ENCODE measurements at regions not wholly inside any gene's neighbourhood (a gene's known extent, or its start where the extent isn't known, plus 50 kb on each side); places are given as distances from the start of the nearest gene placed in this dataset.

DNA sequence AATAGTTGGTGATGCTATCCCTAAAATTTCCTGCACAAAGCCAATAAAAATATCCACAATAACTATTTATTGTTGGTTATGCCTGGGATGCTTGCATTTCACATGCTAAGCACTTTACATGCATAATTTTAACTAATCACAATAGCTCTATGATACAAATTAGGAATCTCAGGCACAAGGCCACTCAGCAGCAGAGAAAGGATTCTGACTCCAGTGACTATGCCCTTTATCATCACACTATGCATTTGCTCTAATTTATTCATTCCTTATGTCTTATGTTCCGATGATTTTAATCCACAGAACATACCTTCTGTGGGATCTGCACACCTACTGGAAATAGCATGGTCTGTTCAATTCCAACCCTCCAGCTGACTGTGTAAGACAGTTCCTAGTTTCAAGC lies 476.1 kb downstream of the TMEM232 start:
- intact Hi-C loops (cut with DNase I): no loop called here
- DNase-seq (ENCODE audit: extremely low spot score in 2 of 2): no peak
- no peak overlapping the region for H3K27ac ChIP-seq
- H3K36me3 ChIP-seq: no peaks in the 10 kb centered on the region
- H3K27me3 ChIP-seq: no peaks in the 10 kb centered on the region
- no peak overlapping the region for H3K4me3 ChIP-seq
- no peaks in the 10 kb centered on the region for H3K9me3 ChIP-seq
- TF ChIP-seq POLR2AphosphoS5 (IDR thresholded peaks at IDR 0.05; ENCODE audit: insufficient read depth in 1 of 2, low read depth in 1 of 2) (no peak), CTCF (IDR thresholded peaks at IDR 0.05) (no peak), POLR2A (IDR thresholded peaks at IDR 0.05) (no peak)
- H3K4me1 ChIP-seq: no peaks in the 10 kb centered on the region

GRCh38 chr5:110250755-110251154 lies 475.7 kb downstream of the TMEM232 start:
- Histone ChIP-seq H3K4me1 (no peaks in the 10 kb centered on the region), H3K36me3 (no peaks in the 10 kb centered on the region), H3K27ac (no peak overlapping the region), H3K27me3 (no peaks in the 10 kb centered on the region), H3K9me3 (no peaks in the 10 kb centered on the region), H3K4me3 (no peak overlapping the region)
- DNase-seq (ENCODE audit: extremely low spot score in 2 of 2): no peak
- intact Hi-C loops (cut with DNase I): no loop called here
- TF ChIP-seq POLR2AphosphoS5 (IDR thresholded peaks at IDR 0.05; ENCODE audit: insufficient read depth in 1 of 2, low read depth in 1 of 2) (no peak), CTCF (IDR thresholded peaks at IDR 0.05) (no peak), POLR2A (IDR thresholded peaks at IDR 0.05) (no peak)

GRCh38 chr5:110251366-110251765 lies 475.1 kb downstream of the TMEM232 start:
- no peaks in the 10 kb centered on the region for H3K9me3 ChIP-seq
- no peak for TF ChIP-seq POLR2A (IDR thresholded peaks at IDR 0.05)
- TF ChIP-seq POLR2AphosphoS5 (IDR thresholded peaks at IDR 0.05; ENCODE audit: insufficient read depth in 1 of 2, low read depth in 1 of 2): no peak
- TF ChIP-seq CTCF (IDR thresholded peaks at IDR 0.05): no peak
- DNase-seq (ENCODE audit: extremely low spot score in 2 of 2): no peak
- no peak overlapping the region for H3K4me3 ChIP-seq
- no peaks in the 10 kb centered on the region for H3K36me3 ChIP-seq
- no peaks in the 10 kb centered on the region for H3K4me1 ChIP-seq
- intact Hi-C loops (cut with DNase I): no loop called here
- H3K27ac ChIP-seq: no peak overlapping the region
- no peaks in the 10 kb centered on the region for H3K27me3 ChIP-seq

- H3K27ac ChIP-seq: no peak overlapping the region
- intact Hi-C loops (cut with DNase I): no loop called here
- H3K36me3 ChIP-seq: no peaks in the 10 kb centered on the region
- no peaks in the 10 kb centered on the region for H3K4me1 ChIP-seq
- no peaks in the 10 kb centered on the region for H3K9me3 ChIP-seq
- DNase-seq (ENCODE audit: extremely low spot score in 2 of 2): no peak
- no peaks in the 10 kb centered on the region for H3K27me3 ChIP-seq
- TF ChIP-seq POLR2AphosphoS5 (IDR thresholded peaks at IDR 0.05; ENCODE audit: insufficient read depth in 1 of 2, low read depth in 1 of 2): no peak
- no peak for TF ChIP-seq POLR2A (IDR thresholded peaks at IDR 0.05)
- no peak overlapping the region for H3K4me3 ChIP-seq
Measured at GRCh38 chr5:110255194-110255593, 471.3 kb downstream of the TMEM232 start.

DNA sequence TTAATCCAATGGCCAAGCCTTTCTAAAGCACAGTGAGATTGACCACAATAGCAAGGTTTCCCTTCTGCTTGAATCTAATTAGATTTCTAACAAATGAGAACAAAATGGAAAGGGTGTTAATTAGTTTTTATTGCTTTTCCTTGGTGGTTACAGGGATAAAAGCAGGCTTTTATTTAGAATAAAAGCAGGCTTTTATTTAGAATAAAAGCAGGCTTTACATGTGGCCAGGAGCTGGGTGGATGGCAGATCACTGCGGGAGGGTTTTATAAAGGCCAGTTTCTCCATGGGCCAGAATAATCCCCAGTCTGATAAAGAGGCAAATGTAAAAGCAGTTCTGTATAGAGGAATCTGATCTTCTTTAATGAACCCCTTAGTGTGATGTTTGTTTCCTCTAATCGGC lies 470.2 kb downstream of the TMEM232 start:
- Histone ChIP-seq H3K4me1 (no peaks in the 10 kb centered on the region), H3K27ac (no peak overlapping the region), H3K4me3 (no peak overlapping the region), H3K9me3 (no peaks in the 10 kb centered on the region), H3K27me3 (no peaks in the 10 kb centered on the region), H3K36me3 (no peaks in the 10 kb centered on the region)
- TF ChIP-seq CTCF (IDR thresholded peaks at IDR 0.05) (no peak), POLR2A (IDR thresholded peaks at IDR 0.05) (no peak), POLR2AphosphoS5 (IDR thresholded peaks at IDR 0.05; ENCODE audit: insufficient read depth in 1 of 2, low read depth in 1 of 2) (no peak)
- no peak for DNase-seq (ENCODE audit: extremely low spot score in 2 of 2)
- intact Hi-C loops (cut with DNase I): no loop called here

GRCh38 chr5:110257971-110258370 lies 468.5 kb downstream of the TMEM232 start:
- no peak for DNase-seq (ENCODE audit: extremely low spot score in 2 of 2)

More at GRCh38 chr5:110257971-110258370, 468.5 kb downstream of the TMEM232 start:
- Histone ChIP-seq H3K27ac (no peak overlapping the region), H3K36me3 (no peaks in the 10 kb centered on the region), H3K4me3 (no peak overlapping the region), H3K9me3 (no peaks in the 10 kb centered on the region), H3K27me3 (no peaks in the 10 kb centered on the region), H3K4me1 (peaks cover 4% of the 10 kb centered on the region)
- no peak for TF ChIP-seq POLR2AphosphoS5 (IDR thresholded peaks at IDR 0.05; ENCODE audit: insufficient read depth in 1 of 2, low read depth in 1 of 2)
- TF ChIP-seq CTCF (IDR thresholded peaks at IDR 0.05): no peak
- TF ChIP-seq POLR2A (IDR thresholded peaks at IDR 0.05): no peak
- intact Hi-C loops (cut with DNase I): no loop called here
